Panc1 (cell line): ENCODE measurements at regions not wholly inside any gene's neighbourhood (a gene's known extent, or its start where the extent isn't known, plus 50 kb on each side); places are given as distances from the start of the nearest gene placed in this dataset.

Source experiments
- ATAC-seq: fragments of 200-7000 bp; cut with Tn5 transposase; 2 replicates; pipeline ENCODE4 v1.9.1; 2020; ENCODE audit warnings: mild to moderate bottlenecking, moderate library complexity
- BruUV-seq: library from RNA; stranded (reverse); fragments of 400-500 nt; replicated peaks from 2 replicates; lab custom pipeline; 2021; lab: Mats Ljungman, UMichigan
- CTCF ChIA-PET: fragments of 300-600 bp; sonication (Branson Sonifier 250); formaldehyde crosslinking; loops from one replicate; lab custom pipeline; 2022; ENCODE audit warnings: antibody characterized with exemption; lab: Charles Lee
- POLR2A ChIA-PET: fragments of 300-600 bp; sonication (Branson Sonifier 250); formaldehyde crosslinking; loops from one replicate; lab custom pipeline; 2022; ENCODE audit warnings: antibody characterized with exemption; lab: Charles Lee
- DNase-seq: peaks from one replicate; pipeline ENCODE4 v3.0.0-alpha.2; 2010; ENCODE audit warnings: low read depth, low spot score
- H3K27ac ChIP-seq: 2 replicates; pipeline ENCODE4 v1.5.1; 2011; ENCODE audit warnings: mild to moderate bottlenecking, low read length, inconsistent platforms
- H3K27me3 ChIP-seq: fragments of 200-500 bp; sonication (Bioruptor generic); 2 replicates; pipeline ENCODE4 v1.6.0; 2014; ENCODE audit warnings: low read length, inconsistent platforms; ENCODE audit not compliant: control insufficient read depth, insufficient read depth
- H3K36me3 ChIP-seq: fragments of 200-500 bp; sonication (Bioruptor generic); 2 replicates; pipeline ENCODE4 v1.5.1; 2014; ENCODE audit warnings: inconsistent platforms, mild to moderate bottlenecking, low read length, moderate library complexity; ENCODE audit not compliant: control insufficient read depth, insufficient read depth
- H3K4me1 ChIP-seq: 2 replicates; pipeline ENCODE4 v1.5.1; 2011; ENCODE audit warnings: inconsistent platforms, mild to moderate bottlenecking, low read length, moderate library complexity; ENCODE audit not compliant: control insufficient read depth, insufficient read depth
- H3K4me3 ChIP-seq, 2 experiments: 2 replicates each; pipeline ENCODE4 v1.5.1; 2011 to 2012; ENCODE audit warnings: low read depth in 2 of 2, low read length in 2 of 2, mild to moderate bottlenecking in 2 of 2, inconsistent platforms in 1 of 2, moderate library complexity in 1 of 2
- H3K9me3 ChIP-seq: fragments of 200-500 bp; sonication (Bioruptor generic); 2 replicates; pipeline ENCODE4 v1.5.1; 2014; ENCODE audit warnings: low read depth, mild to moderate bottlenecking, inconsistent platforms, low read length, moderate library complexity; ENCODE audit not compliant: control insufficient read depth, insufficient read depth
- CTCF ChIP-seq: fragments of 450-650 bp; IDR thresholded peaks from 2 replicates; pipeline ENCODE4 v1.5.1; 2017; ENCODE audit warnings: mild to moderate bottlenecking
- POLR2AphosphoS5 ChIP-seq: IDR thresholded peaks from 2 replicates; pipeline ENCODE4 v1.6.1; 2012; ENCODE audit warnings: mild to moderate bottlenecking, low read depth, low read length, moderate library complexity
- REST ChIP-seq, 2 experiments: IDR thresholded peaks; 2 replicates each; pipeline ENCODE4 v1.6.1; 2011 to 2012; ENCODE audit warnings: low read depth in 2 of 2, control low read depth in 1 of 2, low read length in 1 of 2, mild to moderate bottlenecking in 1 of 2, moderate library complexity in 1 of 2; ENCODE audit not compliant: insufficient read depth in 1 of 2
- SIN3A ChIP-seq: IDR thresholded peaks from 2 replicates; pipeline ENCODE4 v1.6.1; 2012; ENCODE audit warnings: low read depth, mild to moderate bottlenecking, low read length, moderate library complexity, borderline replicate concordance; ENCODE audit not compliant: insufficient read depth
- TCF7L2 ChIP-seq: IDR thresholded peaks from 2 replicates; pipeline ENCODE4 v1.6.1; 2011; ENCODE audit warnings: mild to moderate bottlenecking, low read depth, low read length, inconsistent platforms
- in situ Hi-C: cut with HindIII; loops from 2 replicates; pipeline ENCODE4 v1.10.0; 2016; ENCODE audit warnings: low sequenced_read_pairs, low pct_unique_long_range_greater_than_20kb
- intact Hi-C: fragments of 100-400 bp; cut with micrococcal nuclease; formaldehyde crosslinking; loops from one replicate; pipeline ENCODE4 v1.10.0; 2022; ENCODE audit not compliant: unreplicated experiment

GRCh38 chr7:110568388-110568787, 522.5 kb upstream of the LRRN3 start:
- no TSS peak for BruUV-seq
- H3K36me3 ChIP-seq, result no peaks in the 10 kb centered on the region
- H3K4me3 ChIP-seq, result no peak overlapping the region
- CTCF ChIA-PET, result no interaction called here
- in situ Hi-C loops, result no loop called here
- H3K4me1 ChIP-seq, result no peaks in the 10 kb centered on the region
- ATAC-seq (no peak), DNase-seq (no peak)
- TF ChIP-seq SIN3A (no peak), CTCF (no peak), REST (IDR thresholded peaks at IDR 0.05; ENCODE audit: insufficient read depth in 1 of 2, low read depth in 2 of 2, low read length in 1 of 2) (no peak), TCF7L2 (no peak)
- no peaks in the 10 kb centered on the region for H3K27me3 ChIP-seq
- H3K9me3 ChIP-seq, result no peaks in the 10 kb centered on the region
- H3K27ac ChIP-seq, result no peak overlapping the region
- POLR2A ChIA-PET, result no interaction called here
- intact Hi-C loops, result no loop called here

- H3K27ac ChIP-seq, result no peak overlapping the region
- no peak for DNase-seq
Measured at GRCh38 chr7:110568932-110569331, 522.0 kb upstream of the LRRN3 start.

More at GRCh38 chr7:110568932-110569331, 522.0 kb upstream of the LRRN3 start:
- no peak for TF ChIP-seq TCF7L2
- TF ChIP-seq CTCF, result no peak
- TF ChIP-seq SIN3A, result no peak
- no peak for TF ChIP-seq REST (IDR thresholded peaks at IDR 0.05; ENCODE audit: insufficient read depth in 1 of 2, low read depth in 2 of 2, low read length in 1 of 2)
- TF ChIP-seq POLR2AphosphoS5, result no peak
- no peaks in the 10 kb centered on the region for H3K4me1 ChIP-seq
- H3K9me3 ChIP-seq, result no peaks in the 10 kb centered on the region
- no peak overlapping the region for H3K4me3 ChIP-seq
- POLR2A ChIA-PET, result no interaction called here
- no peaks in the 10 kb centered on the region for H3K36me3 ChIP-seq
- in situ Hi-C loops, result no loop called here
- BruUV-seq, result no TSS peak
- intact Hi-C loops, result no loop called here
- H3K27me3 ChIP-seq, result no peaks in the 10 kb centered on the region
- CTCF ChIA-PET, result no interaction called here
- ATAC-seq, result no peak
